ENCODE measurements at regions not wholly inside any gene's neighbourhood (a gene's known extent, or its start where the extent isn't known, plus 50 kb on each side); places are given as distances from the start of the nearest gene placed in this dataset.

DNA sequence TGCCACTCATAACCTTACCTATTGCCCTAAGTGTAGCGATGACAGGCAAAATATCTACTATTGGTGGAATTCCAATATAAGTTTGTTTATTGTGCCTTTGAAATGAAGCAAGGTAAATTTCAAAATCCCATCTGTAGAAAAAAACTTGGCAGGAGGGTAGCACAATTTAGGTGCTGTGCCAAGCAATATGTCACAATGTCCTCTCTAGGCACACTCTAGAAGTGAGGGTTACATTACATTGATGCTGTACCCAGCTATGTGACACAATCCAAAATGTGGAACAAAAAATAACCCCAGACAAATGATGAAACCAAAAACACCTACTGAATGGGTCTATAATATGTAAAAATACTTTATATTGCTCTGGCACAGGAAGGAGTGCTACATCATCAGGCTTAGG is 1050.8 kb upstream of the AMELY start:
- no peak for DNase-seq
- H3K9me3 ChIP-seq (ENCODE audit: control insufficient read depth, low read length, poor library complexity, severe bottlenecking): no peaks in the 10 kb centered on the region
- no peaks in the 10 kb centered on the region for H3K4me1 Mint-ChIP-seq
- no peak for ATAC-seq
- H3K27me3 Mint-ChIP-seq: peaks cover 6% of the 10 kb centered on the region
- H3K36me3 Mint-ChIP-seq (ENCODE audit: low read depth): no peaks in the 10 kb centered on the region
- H3K27ac Mint-ChIP-seq: no peak overlapping the region
- no peak overlapping the region for H3K4me3 Mint-ChIP-seq

DNA sequence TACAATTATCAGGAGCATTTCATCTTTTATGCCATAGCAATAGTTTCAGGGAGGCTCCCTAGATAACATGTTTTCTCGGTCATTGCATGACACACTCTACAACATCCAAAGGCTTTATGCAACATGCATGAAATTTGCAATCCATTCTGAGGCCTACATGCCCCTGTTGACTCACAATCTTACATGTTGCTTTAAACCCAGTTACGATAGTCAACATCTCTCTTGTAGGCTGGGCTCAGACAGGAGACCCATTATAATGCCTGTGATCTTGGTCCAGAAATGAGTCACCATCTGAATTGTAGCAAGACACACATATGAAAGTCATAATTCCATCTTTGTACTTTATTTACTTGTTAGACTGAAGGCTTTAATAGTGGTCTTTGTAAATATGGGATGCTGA is 1050.3 kb upstream of the AMELY start:
- Mint-ChIP-seq H3K27me3 (peaks cover 6% of the 10 kb centered on the region), H3K36me3 (ENCODE audit: low read depth) (no peaks in the 10 kb centered on the region), H3K4me1 (no peaks in the 10 kb centered on the region), H3K4me3 (no peak overlapping the region), H3K27ac (no peak overlapping the region)
- ATAC-seq (no peak), DNase-seq (no peak)
- H3K9me3 ChIP-seq (ENCODE audit: control insufficient read depth, low read length, poor library complexity, severe bottlenecking): no peaks in the 10 kb centered on the region

DNA sequence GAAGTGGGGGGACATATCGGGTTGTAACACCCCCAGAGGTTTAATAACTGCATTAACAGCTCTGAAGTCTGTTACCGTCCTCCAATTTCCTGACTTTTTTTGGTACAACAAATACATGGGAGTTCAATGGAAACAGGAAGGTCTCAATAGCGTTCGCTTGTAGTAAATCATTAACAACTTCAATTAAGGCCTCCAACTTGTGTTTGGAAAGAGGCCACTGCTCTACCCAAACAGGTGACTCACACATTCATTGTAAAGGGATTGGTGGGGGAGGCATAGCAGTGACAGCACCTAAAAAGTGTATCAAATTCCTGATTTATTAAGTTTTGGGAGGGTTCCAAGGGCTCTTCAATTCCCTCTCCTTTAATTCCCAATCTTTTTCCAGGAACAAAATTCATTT is 1046.2 kb upstream of the AMELY start:
- Mint-ChIP-seq H3K4me3 (no peak overlapping the region), H3K4me1 (no peaks in the 10 kb centered on the region), H3K27me3 (peaks cover 11% of the 10 kb centered on the region), H3K27ac (no peak overlapping the region), H3K36me3 (ENCODE audit: low read depth) (no peaks in the 10 kb centered on the region)
- H3K9me3 ChIP-seq (ENCODE audit: control insufficient read depth, low read length, poor library complexity, severe bottlenecking): no peaks in the 10 kb centered on the region
- ATAC-seq (no peak), DNase-seq (no peak)

DNA sequence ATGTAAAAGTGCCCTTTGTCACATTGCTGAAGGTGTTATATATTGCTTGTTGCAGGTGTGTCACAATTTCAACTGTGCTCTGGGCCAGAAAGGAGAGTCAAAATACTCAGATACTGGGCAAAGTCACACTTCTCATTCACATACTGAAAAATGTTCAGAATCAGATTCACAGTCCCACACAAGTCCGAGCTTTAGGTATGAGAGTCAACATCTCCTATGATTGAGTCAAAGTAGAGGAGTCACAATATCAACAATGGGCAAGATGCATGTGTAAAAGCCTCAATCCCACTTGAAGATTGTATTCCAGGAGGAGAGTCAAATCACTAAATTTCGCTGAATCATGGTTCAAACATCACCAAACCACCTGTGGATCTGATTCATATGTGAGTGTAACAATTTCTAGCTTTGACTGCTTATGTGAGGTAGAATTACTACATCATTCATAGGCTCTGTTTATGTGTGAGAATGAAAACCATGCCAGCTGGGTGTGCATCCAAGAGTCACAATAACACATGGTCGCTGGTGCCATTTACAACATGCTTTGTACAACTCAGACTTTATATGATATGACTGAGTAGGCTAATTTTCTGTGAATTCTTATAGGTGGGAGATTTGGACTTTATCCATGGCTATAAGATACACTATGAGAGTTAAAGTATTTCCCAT is 1039.8 kb upstream of the AMELY start:
- Mint-ChIP-seq H3K27ac (no peak overlapping the region), H3K4me1 (no peaks in the 10 kb centered on the region), H3K27me3 (peaks cover 5% of the 10 kb centered on the region), H3K4me3 (no peak overlapping the region), H3K36me3 (ENCODE audit: low read depth) (no peaks in the 10 kb centered on the region)
- no peak for ATAC-seq
- no peak for DNase-seq
- H3K9me3 ChIP-seq (ENCODE audit: control insufficient read depth, low read length, poor library complexity, severe bottlenecking): no peaks in the 10 kb centered on the region

DNA sequence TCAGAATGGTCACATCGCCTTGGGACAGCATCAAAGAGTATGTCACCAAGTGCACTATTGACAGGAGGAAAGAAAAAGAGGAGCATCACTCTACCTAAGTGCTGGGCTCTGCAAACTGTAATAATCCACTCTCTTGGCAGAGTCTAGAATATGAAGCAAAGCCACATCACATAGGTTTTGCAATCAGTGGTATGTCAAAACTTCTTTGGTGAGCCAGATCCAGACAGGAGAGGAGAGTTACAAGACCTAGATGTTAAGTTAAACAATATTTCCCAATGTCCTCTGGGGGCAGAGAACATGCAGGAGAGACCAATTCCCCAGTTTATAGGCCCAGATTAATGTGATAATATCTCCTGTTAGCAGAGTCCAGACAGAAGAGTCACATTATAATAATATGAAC is 1032.6 kb upstream of the AMELY start:
- no peaks in the 10 kb centered on the region for H3K36me3 Mint-ChIP-seq (ENCODE audit: low read depth)
- H3K4me1 Mint-ChIP-seq: no peaks in the 10 kb centered on the region
- H3K27me3 Mint-ChIP-seq: no peaks in the 10 kb centered on the region
- no peaks in the 10 kb centered on the region for H3K9me3 ChIP-seq (ENCODE audit: control insufficient read depth, low read length, poor library complexity, severe bottlenecking)
- no peak for DNase-seq
- no peak for ATAC-seq
- no peak overlapping the region for H3K27ac Mint-ChIP-seq
- H3K4me3 Mint-ChIP-seq: no peak overlapping the region

DNA sequence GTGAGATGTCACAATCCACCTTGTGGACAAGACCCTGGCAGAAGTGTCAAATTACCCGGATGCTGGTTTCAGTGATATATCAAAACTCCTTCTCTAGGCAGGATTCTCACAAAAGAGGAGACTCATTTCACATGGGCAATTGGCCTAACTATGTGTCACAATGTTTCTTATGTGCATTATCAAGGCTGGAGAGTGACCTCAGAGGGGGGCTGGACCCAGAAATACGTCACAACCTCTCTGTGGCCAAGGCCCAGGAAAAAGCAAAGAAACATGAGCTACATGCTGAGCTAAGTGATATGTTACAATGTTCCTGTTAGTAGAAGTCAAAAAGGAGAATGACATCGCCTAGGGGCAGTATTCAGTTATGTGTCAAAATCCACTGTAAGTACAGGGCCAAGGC is 1031.2 kb upstream of the AMELY start:
- Mint-ChIP-seq H3K27me3 (no peaks in the 10 kb centered on the region), H3K36me3 (ENCODE audit: low read depth) (no peaks in the 10 kb centered on the region), H3K4me1 (no peaks in the 10 kb centered on the region), H3K27ac (no peak overlapping the region), H3K4me3 (no peak overlapping the region)
- no peaks in the 10 kb centered on the region for H3K9me3 ChIP-seq (ENCODE audit: control insufficient read depth, low read length, poor library complexity, severe bottlenecking)
- ATAC-seq: no peak
- no peak for DNase-seq

DNA sequence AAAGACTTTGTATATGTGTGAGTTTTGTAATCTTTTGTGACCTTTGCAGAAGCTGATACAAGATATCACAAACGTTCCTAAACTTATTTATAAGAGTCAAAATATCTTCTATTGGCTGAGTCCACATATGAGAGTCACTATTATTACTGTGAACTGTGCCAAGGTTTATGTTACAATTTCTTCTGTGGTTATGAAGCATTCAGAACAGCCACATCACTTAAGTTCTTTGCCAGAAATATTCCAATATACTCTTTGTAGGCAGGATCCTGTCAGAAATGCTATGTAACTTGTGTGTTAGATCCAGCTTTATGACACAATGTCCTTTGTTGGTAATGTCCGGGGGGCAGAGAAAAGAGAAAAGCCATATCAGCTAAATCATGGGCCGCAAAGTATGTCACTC is 1030.3 kb upstream of the AMELY start:
- Mint-ChIP-seq H3K36me3 (ENCODE audit: low read depth) (no peaks in the 10 kb centered on the region), H3K4me3 (no peak overlapping the region), H3K27me3 (no peaks in the 10 kb centered on the region), H3K27ac (no peak overlapping the region), H3K4me1 (no peaks in the 10 kb centered on the region)
- ATAC-seq (no peak), DNase-seq (no peak)
- no peaks in the 10 kb centered on the region for H3K9me3 ChIP-seq (ENCODE audit: control insufficient read depth, low read length, poor library complexity, severe bottlenecking)

DNA sequence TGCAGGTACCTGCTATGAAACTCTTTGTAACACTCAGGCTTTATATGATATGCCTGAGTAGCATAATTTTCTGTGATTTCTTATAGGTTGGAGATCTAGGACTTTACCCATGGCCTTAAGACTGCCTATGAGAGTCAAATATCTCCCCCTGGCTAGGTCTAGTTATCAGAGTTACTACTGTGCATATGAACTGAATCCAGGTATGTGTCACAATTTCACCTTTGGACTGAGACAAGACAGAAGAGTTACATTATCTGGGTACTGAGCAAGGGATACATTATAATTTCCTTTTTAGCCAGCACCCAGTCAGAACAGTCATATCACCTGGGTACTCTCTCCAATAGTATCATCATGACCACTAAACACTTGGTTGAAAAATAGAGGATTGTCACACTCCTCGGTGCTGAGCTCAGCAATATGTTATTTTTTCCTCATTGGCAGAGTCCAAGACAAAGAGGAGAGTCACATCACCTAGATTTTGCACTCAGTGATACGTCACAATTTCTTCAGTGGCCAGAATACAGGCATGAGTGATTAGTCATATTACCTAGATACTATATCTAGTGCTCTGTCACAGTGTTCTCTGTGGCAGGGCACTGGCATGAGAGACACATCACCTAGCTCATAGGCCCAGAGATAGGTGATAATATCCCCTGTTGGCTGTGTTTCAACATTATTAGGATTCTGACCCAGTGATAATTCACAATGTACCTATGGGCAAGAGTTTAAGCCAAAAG is 1027.6 kb upstream of the AMELY start:
- no peaks in the 10 kb centered on the region for H3K27me3 Mint-ChIP-seq
- DNase-seq (no peak), ATAC-seq (no peak)
- H3K4me3 Mint-ChIP-seq: no peak overlapping the region
- no peaks in the 10 kb centered on the region for H3K4me1 Mint-ChIP-seq
- H3K9me3 ChIP-seq (ENCODE audit: control insufficient read depth, low read length, poor library complexity, severe bottlenecking): no peaks in the 10 kb centered on the region
- no peak overlapping the region for H3K27ac Mint-ChIP-seq
- H3K36me3 Mint-ChIP-seq (ENCODE audit: low read depth): no peaks in the 10 kb centered on the region

DNA sequence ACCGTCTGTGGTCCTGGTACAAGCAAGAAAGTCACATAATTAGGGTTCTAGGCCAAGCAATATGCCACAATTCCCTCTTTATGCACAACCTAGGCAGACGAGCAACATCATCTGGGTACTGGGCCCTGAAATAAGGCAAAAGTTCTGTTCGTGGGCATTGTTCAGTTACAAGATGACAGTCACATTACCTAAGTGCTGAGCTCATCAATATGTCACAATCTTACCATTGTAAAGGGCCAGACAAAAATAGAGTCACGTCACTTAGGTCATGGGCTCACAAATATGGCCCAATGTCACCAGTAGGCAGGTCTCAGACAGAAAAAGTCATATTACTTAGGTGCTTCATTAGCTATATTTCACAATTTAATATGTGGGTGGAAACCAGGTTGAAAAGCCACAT is 1025.3 kb upstream of the AMELY start:
- no peak for ATAC-seq
- Mint-ChIP-seq H3K4me3 (no peak overlapping the region), H3K27ac (no peak overlapping the region), H3K36me3 (ENCODE audit: low read depth) (no peaks in the 10 kb centered on the region), H3K4me1 (no peaks in the 10 kb centered on the region), H3K27me3 (no peaks in the 10 kb centered on the region)
- no peak for DNase-seq
- no peaks in the 10 kb centered on the region for H3K9me3 ChIP-seq (ENCODE audit: control insufficient read depth, low read length, poor library complexity, severe bottlenecking)

DNA sequence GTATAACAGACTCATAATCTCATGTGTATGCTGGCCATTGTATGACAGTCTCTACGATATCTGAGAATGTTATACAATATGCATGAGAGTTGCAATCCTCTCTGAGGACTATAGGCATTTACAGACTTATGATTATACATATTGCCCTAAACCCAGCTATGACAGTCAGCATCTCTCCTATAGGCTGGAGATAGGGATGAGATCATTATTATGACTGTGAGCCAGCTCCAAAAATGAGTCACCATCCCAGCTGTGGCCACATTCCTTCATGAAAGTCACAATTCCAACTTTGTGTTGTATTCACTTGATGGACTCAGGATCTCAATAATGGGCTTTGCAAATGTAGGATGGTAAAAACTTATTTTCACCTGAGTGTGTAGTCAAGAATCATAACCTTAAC is 1024.5 kb upstream of the AMELY start:
- DNase-seq (no peak), ATAC-seq (no peak)
- Mint-ChIP-seq H3K4me1 (no peaks in the 10 kb centered on the region), H3K27ac (no peak overlapping the region), H3K4me3 (no peak overlapping the region), H3K36me3 (ENCODE audit: low read depth) (no peaks in the 10 kb centered on the region), H3K27me3 (no peaks in the 10 kb centered on the region)
- no peaks in the 10 kb centered on the region for H3K9me3 ChIP-seq (ENCODE audit: control insufficient read depth, low read length, poor library complexity, severe bottlenecking)

DNA sequence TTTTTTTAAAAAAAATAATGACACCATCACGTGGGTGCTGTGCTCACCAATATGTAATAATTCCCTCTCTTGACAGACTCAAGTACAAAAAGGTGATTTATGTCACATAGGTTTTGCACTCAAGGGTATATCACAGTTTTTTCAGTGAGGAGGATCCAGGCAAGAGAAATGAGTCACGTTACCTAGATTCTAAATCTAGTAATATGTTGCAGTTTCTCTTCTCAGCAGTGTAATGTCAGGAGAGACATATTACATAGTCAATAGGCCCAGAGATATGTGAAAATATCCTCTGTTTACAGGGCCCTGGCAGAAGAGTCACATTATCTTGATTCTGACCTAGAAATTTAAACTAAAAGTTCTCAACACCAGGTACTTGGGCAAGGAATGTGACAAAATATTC is 1024.1 kb upstream of the AMELY start:
- ATAC-seq (no peak), DNase-seq (no peak)
- H3K9me3 ChIP-seq (ENCODE audit: control insufficient read depth, low read length, poor library complexity, severe bottlenecking): no peaks in the 10 kb centered on the region
- no peak overlapping the region for H3K27ac Mint-ChIP-seq
- H3K4me3 Mint-ChIP-seq: no peak overlapping the region
- no peaks in the 10 kb centered on the region for H3K27me3 Mint-ChIP-seq
- no peaks in the 10 kb centered on the region for H3K36me3 Mint-ChIP-seq (ENCODE audit: low read depth)
- no peaks in the 10 kb centered on the region for H3K4me1 Mint-ChIP-seq

DNA sequence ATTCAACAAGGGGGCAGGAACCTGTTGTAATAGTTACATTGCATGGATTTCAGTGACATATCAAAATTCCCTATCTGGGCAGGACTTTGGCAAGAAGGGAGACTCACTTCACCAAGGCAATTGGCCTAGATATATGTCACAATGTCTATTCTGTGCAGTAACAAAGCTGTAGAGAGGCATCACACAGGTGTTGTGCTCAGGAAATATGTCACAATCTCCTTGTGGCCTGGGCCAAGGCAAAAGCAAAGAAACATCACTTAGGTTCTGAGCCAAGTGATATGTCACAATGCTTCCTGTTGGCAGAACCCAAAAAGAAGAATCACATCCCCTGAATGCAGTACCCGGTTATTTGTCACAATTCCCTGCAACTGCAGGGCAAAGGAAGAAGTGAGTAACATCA is 1020.9 kb upstream of the AMELY start:
- Mint-ChIP-seq H3K36me3 (ENCODE audit: low read depth) (no peaks in the 10 kb centered on the region), H3K4me3 (no peak overlapping the region), H3K27ac (no peak overlapping the region), H3K4me1 (no peaks in the 10 kb centered on the region), H3K27me3 (no peaks in the 10 kb centered on the region)
- no peaks in the 10 kb centered on the region for H3K9me3 ChIP-seq (ENCODE audit: control insufficient read depth, low read length, poor library complexity, severe bottlenecking)
- no peak for DNase-seq
- no peak for ATAC-seq

DNA sequence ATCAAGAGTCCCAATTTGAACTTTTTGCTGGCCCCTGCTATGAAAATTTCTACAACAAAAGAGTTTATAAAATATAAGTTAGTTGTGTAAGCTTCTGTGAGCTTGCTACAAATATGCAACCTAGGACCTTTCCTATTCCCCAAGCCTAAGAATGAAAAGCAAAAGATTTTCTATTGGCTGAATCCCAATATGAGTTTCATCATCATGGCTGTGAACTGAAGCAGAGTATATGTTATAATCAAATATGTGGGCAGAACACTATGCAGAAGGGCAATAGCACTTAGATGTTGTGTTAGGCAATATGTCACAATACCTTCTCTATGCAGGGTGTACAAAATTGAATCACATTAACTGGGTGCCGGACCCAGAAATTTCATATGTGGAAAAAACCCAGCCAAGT is 1018.3 kb upstream of the AMELY start:
- Mint-ChIP-seq H3K36me3 (ENCODE audit: low read depth) (no peaks in the 10 kb centered on the region), H3K4me3 (no peak overlapping the region), H3K4me1 (no peaks in the 10 kb centered on the region), H3K27ac (no peak overlapping the region), H3K27me3 (no peaks in the 10 kb centered on the region)
- ATAC-seq (no peak), DNase-seq (no peak)
- H3K9me3 ChIP-seq (ENCODE audit: control insufficient read depth, low read length, poor library complexity, severe bottlenecking): no peaks in the 10 kb centered on the region

DNA sequence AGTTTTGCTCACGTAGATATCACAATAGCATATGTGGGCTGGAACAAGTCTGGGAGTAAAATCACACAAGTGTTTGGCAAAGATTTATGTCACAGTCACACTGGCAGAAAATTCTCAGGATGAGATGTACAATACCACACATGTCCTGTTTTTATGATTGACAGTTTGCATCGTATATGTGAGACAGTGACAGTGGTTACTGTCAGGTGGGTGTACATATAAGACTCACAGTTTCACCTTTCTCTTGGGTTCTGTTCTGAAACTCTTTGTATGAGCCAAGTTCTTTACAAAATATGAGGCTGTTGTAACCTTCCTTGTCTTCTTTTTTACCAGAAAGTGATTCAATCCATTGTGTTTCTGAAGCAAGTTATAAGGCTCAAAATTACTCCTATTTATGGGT is 1012.5 kb upstream of the AMELY start:
- Mint-ChIP-seq H3K4me1 (no peaks in the 10 kb centered on the region), H3K27ac (no peak overlapping the region), H3K4me3 (no peak overlapping the region), H3K27me3 (no peaks in the 10 kb centered on the region), H3K36me3 (ENCODE audit: low read depth) (no peaks in the 10 kb centered on the region)
- ATAC-seq (no peak), DNase-seq (no peak)
- no peaks in the 10 kb centered on the region for H3K9me3 ChIP-seq (ENCODE audit: control insufficient read depth, low read length, poor library complexity, severe bottlenecking)

All from T-helper 17 cell (primary cell).